ENCODE measurements at regions not wholly inside any gene's neighbourhood (a gene's known extent, or its start where the extent isn't known, plus 50 kb on each side); places are given as distances from the start of the nearest gene placed in this dataset.
A peak's percentile ranks its signal among the peaks of the same experiment; 100 is the strongest.

DNA sequence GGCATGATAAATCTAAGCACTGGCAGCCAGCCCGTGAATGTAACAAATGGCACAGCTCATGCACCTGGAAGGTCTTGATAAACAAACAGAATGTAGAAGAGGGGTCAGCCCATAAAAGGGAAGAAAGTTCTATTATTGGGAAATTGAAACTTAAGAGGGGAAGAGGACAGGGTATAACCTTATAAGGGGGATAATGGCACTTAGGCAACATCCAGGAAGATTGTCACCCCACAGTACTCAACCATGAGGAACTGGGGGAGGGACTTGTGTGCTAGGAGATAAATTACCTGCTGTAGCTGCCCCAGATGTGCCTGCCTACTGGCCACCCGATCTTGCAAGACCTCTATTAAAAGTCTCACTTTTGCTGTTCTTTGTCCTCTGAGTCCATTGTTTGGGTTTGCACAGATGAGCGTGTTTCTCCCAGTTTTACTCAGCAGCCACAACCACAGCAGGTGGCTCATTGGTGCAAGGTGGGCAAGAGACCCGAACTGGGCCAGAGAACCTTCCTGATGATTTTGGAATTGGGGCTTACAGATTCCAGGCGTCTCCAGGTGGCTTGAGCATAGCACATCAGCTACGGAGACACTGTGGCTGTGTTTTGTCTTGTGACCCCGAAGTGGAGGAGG is 79.0 kb upstream of the TAF1B start:
- no peak overlapping the region for H3K27ac ChIP-seq
- no peak for TF ChIP-seq ZFX (IDR thresholded peaks at IDR 0.05)

DNA sequence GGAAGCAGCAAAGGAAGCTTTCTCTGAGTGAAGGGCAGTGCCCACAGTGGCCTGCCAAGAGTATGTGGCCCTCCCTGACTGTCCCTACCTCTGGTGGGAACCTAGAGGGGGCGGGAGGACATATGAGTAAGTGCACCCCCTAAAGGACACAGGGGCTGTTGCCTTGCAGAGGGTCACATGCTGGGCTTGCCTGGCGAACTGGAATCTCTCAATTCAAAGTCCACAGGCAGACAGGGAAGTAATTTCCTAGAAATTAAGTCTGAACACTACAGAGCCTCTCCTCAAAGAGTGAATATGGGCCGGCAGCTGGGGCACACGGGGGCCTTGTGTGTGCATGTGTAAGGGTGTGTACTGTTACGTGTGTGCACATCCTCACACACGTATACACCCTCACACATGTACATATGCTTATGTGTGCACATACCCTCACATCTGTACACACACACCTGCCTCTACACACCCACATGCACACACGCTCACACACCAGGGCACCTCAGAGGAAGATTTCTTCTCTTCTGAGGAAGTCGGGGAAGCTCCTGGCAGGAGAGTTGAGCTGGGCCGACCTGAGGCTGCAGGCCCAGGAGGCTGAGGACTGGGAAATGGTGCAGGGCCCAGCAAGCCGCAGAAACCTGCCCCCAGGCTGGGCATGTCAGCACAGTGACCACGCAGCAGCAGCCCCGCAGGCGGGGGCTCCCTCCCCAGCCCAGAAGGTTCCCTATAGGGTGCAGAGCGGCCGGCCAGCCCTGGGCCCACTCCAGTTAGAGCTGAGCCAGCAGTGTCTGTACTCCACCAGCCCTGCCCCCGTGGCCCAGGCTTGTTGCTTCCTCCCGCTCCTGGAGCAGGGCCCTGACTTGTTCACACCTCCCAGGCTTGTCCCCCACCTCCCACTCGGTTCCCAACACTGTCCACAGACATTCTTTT is 77.4 kb upstream of the TAF1B start:
- H3K27ac ChIP-seq, result no peak overlapping the region
- TF ChIP-seq ZFX (IDR thresholded peaks at IDR 0.05), result no peak
- TF ChIP-seq, protein P1, sequence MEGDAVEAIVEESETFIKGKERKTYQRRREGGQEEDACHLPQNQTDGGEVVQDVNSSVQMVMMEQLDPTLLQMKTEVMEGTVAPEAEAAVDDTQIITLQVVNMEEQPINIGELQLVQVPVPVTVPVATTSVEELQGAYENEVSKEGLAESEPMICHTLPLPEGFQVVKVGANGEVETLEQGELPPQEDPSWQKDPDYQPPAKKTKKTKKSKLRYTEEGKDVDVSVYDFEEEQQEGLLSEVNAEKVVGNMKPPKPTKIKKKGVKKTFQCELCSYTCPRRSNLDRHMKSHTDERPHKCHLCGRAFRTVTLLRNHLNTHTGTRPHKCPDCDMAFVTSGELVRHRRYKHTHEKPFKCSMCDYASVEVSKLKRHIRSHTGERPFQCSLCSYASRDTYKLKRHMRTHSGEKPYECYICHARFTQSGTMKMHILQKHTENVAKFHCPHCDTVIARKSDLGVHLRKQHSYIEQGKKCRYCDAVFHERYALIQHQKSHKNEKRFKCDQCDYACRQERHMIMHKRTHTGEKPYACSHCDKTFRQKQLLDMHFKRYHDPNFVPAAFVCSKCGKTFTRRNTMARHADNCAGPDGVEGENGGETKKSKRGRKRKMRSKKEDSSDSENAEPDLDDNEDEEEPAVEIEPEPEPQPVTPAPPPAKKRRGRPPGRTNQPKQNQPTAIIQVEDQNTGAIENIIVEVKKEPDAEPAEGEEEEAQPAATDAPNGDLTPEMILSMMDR (conservative IDR thresholded peaks at IDR 0.05), result no peak

DNA sequence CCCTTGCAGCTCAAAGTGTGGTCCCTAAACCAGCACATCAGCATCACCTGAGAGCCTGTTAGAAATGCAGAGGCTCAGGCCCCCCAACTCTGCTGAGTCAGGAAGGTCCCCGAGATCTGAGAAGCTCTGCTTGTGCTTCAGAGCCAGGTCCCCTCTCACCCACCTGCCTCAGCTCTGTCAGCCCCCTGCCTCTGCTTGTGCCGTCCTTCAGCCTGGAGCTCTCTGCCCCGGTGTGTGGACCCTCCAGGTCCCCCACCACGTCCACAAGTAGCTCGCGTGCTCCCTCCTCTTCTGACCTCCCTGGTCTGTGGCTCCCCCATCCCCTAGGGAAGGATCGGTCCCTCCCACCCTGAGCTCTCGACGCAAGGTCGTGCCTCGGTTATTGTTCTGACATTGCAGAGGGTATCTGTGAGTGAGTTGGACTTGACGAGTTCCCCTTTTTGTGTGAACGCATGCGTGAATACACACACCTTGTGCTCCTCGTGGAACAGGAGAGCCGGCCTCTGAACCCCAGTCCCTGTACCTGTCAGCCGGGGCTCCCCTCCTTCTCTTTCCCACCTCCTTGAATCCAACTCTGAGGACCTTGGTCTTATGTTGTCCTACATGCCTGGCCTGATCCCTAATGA is 75.5 kb upstream of the TAF1B start:
- no peak for TF ChIP-seq ZFX (IDR thresholded peaks at IDR 0.05)
- TF ChIP-seq, protein P1 (conservative IDR thresholded peaks at IDR 0.05), result no peak
- no peak overlapping the region for H3K27ac ChIP-seq

DNA sequence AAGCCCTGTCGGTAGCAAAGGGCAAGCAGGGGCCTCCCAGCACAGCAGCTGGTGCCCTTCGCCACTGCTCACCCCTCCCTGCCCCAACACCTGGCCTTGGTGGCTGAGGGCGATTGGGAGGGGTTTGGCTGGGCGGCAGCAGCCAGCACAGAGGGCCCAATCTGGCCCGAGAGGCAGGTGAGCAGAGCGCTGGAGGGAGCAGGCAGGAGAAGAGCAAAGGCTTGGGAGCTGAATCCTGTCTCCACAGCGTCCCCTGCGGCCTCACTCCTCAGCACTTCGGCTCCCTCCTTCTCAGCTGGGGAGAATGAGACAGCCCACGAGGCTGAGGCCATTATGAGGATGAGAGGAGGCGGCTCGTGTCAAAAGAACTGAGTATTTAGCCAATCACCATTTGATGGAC is 74.9 kb upstream of the TAF1B start:
- no peak overlapping the region for H3K27ac ChIP-seq
- TF ChIP-seq ZFX (IDR thresholded peaks at IDR 0.05), result no peak
- TF ChIP-seq, protein P1 (conservative IDR thresholded peaks at IDR 0.05), result no peak; the same call in 1 of the 2 replicates

DNA sequence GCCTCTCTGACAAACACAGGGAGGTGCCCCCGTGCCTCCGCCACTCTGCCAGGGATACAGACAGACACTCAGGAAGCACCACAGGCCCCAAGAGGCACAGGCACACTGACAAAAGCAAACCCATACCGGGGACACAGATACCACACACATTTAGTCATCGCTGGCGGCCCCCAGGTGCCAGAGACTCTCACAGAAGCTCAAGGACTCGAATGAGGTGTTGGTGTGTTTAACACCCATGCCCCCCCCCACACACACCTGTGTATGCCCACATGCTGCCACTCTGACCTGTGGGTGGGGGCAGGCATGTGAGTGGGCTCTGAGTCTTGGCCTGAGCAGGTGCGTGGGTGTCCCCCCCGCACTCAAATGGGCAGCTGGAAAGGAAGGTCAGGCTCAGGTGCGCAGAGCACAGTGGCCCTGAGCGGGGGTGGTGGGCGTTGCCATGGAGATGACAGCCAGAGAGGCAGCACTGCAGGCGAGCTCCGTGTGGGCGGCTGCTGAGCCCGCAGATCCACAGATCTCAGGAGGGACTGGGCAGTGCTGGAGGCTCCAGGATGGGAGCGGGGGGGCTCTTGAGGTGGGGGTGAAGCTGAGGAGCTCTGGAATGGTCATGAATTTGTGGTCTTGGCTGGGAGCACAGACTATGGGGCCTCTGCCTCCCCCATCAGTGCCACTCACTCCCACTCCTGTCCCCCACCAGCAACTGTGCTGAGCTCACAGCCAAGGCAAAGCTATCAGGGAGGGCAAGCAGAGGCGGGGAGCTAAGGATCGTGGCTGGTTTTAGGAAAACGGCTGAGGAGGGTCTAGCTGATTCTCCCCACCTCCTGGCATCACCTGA is 73.9 kb upstream of the TAF1B start:
- TF ChIP-seq ZFX (IDR thresholded peaks at IDR 0.05), result no peak
- TF ChIP-seq, protein P1 (conservative IDR thresholded peaks at IDR 0.05), result no peak
- H3K27ac ChIP-seq, result no peak overlapping the region

DNA sequence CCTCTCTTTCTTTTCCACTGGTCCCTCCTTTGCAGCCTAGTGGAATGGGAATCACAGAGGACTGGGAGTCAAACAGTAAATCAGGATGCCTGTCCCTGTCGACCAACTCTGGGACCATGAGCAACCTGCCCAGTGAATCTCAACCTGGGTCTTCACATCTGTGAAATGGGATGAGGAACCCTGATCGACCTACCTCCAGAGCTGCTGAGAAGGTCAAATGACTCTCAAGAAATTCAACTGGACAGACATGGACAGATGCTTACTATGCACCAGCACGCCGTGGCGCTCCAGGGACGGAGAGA is 73.3 kb upstream of the TAF1B start:
- no peak for TF ChIP-seq ZFX (IDR thresholded peaks at IDR 0.05)
- TF ChIP-seq, protein P1 (conservative IDR thresholded peaks at IDR 0.05), result no peak
- no peak overlapping the region for H3K27ac ChIP-seq

DNA sequence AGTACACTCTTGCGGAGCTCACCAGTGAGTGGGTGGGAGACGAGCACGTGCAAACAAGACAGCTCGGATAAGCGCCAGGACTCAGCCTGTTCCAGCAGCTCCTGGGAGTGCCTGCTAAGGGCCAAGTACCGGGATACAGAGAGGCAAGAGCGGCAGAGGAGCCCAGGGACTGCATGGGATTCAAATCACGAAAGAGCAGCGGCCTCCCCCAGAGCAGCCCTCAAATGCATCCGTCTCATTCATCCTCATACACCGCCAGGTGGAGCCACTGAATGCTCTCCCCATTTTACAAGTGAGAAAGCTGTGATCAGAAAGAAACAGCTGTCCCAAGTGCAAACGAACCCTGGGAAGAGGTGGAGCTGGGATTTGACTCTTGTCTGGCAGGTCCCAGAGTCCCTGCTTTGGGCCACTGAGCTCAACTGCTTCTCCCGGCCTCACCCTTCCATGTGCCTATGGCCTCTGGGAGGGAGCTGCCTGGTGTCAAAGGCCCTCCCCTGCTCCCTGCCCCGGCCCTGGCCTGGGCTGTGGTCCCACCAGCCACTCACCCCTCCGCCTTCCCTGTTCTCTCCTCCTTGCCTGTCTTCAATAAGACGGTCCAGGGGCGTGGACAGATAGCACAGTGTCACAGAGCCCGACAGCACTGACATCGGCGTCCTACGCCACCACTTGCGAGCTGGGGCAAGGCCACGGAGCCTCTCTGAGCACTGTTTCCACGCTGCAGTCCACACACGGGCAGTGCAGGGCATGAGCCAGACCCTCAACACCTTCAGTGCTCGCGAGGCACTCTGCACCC is 72.8 kb upstream of the TAF1B start:
- TF ChIP-seq, protein P1 (conservative IDR thresholded peaks at IDR 0.05), result peak; percentile 79
- TF ChIP-seq ZFX (IDR thresholded peaks at IDR 0.05), result no peak
- H3K27ac ChIP-seq, result peak overlapping the region; percentile 12; the same call in 1 of the 2 replicates

All from C4-2B (cell line).